NCI-H1105 (cell line): ENCODE measurements at regions not wholly inside any gene's neighbourhood (a gene's known extent, or its start where the extent isn't known, plus 50 kb on each side); places are given as distances from the start of the nearest gene placed in this dataset.
A peak's percentile ranks its signal among the peaks of the same experiment; 100 is the strongest.

ENCODE experiments used
- DNase-seq: peaks from one replicate; lab custom pipeline; 2025; lab: John Stamatoyannopoulos, UW

DNA sequence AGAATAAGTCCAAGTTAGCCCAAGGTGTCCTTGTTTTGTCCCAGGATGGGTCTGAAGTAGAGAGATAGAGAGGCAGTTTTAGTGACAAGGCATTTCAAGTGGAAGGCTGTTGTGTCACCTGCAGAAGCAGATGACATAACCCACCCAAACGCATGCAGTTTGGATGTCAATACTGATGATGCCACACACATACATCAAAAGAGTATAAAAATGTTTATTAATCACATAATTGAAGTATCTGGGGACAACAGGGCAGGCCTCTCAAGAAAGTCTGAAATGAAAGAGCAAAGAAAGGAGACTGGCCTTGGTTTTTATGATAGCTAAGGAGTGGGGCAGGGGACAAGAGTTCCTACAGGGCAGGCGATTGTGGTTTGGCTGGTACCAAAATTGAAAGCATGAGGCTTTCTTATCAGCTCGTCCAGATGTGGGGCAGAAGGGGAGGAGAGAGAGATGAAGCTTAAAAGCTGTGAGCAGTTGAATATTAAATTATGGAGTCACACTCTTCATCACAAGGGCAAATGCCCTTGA is 78.4 kb upstream of the TSPAN8 start:
- no peak for DNase-seq

DNA sequence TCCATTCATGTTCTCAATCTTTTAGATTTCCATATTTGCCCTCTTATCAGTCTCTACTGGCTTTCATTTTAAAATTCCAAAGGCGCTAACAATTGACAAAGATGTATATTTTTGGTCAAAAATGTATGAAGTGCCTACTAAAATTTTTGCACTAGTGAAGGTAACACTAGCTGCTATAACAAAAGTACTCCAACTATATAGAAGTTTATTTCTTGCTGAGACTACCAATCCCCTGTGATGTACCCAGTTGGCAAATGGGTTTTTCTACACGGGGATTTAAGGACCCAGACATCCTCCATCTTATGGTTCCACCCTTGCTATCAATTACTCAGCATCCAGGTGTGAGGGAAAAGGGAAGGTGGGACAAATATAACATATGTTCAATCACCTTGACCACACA is 75.3 kb upstream of the TSPAN8 start:
- DNase-seq: no peak

DNA sequence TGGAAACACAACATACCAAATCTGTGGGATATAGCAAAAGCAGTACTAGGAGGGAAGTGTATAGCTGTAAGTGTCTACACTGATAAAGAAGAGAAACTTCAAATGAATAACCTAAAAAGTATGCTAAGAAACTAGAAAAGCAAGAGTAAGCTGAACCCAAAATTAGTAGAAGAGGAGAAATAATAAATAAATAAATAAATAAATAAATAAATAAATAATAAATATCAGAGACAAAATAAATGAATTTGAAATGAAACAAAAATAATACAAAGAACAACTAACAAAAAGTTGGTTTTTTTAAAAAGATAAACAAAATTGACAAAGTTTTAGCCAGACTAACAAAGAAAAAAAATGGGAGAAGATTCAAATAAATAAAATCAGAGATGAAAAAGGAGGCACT is 72.7 kb upstream of the TSPAN8 start:
- no peak for DNase-seq

DNA sequence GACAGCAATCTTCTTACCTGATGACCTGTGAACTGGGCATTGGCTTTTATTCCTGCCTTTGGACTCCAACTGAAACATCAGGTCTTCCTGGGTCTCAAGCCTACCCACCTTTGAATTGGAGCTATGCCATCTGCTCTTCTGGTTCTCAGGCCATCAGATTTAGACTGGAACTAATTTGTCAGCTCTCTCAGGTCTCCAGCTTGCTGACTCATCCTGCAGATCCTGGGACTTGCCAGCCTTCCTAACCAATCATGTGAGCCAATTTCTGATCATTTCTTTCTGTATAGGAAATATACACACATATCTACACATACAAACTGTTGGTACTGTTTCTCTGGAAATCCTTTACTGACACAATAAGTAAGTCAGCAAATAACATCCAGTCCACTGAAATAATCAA is 65.3 kb upstream of the TSPAN8 start:
- DNase-seq: no peak

DNA sequence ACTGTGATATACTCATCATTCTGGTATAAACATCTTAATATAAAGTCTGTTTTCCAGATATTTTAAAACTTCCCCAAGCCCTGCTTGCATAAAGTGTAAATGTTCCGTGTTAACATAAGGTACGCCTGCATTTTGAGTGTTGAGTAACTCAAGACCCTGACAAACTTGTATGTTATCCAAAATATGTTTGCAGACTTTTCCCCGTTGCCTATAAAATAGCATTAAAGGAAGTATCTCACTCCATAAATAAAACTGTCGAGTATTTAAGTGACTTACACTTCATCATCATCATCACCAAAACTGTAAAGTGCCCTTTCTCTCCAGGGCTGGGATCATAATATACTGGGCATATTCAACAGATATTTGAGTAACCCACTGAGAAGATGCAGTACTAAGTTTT is 64.6 kb upstream of the TSPAN8 start:
- no peak for DNase-seq

DNA sequence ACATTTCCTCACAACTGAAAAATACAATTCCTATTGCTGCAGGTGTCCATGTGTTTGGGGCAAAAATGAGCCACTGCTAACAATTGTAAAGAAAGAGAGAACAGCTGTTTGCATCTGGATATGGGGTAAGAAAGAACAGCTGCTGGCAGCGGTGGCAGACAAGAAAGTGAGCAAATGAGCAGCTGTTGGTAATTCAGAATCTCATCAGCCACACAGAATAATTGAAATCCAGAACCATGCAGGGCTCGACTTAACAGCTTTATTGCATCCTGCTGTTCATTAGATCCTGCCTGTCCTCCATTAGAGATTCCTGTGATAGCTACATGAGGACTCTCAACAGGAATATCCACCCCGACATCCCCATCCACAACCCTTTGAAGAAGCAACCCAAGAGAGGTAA is 62.5 kb upstream of the TSPAN8 start:
- DNase-seq: no peak

DNA sequence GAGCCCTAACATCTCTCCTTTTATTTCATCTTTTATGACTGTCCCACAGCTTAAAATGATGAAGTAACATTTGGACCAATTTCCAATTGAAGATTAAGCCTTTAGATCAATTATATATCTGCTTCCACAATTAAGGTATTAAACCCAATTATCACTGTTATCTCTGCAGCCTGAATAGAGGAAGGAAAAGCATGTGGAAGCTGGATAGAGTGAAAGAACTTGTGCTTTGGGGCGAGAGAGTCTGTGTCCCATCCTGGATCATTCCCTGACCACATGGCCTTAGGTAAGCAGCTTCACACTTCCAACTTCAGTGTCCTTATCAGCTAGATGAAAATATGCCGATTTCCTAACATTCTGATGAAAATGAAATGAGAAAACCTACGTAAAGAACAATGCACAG is 61.4 kb upstream of the TSPAN8 start:
- no peak for DNase-seq

DNA sequence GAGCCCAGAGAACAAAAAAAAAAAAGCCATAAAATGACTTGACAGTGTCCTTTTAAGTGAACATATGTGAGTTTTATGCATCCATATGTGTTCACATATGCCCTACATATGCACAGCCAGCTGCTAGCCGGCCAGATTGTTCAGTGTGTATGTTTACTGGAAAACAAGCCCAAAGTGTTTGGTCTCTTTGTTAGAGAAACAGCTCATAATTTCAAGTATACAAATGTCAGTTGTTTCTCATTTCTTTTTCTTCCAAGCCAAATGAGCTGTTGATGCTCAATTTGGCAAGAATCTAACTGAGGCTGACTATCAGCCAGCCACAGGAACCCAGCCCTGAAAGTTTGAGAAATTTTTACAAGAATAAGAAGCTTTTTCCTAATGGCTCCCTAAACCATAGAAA is 60.8 kb upstream of the TSPAN8 start:
- DNase-seq: no peak

DNA sequence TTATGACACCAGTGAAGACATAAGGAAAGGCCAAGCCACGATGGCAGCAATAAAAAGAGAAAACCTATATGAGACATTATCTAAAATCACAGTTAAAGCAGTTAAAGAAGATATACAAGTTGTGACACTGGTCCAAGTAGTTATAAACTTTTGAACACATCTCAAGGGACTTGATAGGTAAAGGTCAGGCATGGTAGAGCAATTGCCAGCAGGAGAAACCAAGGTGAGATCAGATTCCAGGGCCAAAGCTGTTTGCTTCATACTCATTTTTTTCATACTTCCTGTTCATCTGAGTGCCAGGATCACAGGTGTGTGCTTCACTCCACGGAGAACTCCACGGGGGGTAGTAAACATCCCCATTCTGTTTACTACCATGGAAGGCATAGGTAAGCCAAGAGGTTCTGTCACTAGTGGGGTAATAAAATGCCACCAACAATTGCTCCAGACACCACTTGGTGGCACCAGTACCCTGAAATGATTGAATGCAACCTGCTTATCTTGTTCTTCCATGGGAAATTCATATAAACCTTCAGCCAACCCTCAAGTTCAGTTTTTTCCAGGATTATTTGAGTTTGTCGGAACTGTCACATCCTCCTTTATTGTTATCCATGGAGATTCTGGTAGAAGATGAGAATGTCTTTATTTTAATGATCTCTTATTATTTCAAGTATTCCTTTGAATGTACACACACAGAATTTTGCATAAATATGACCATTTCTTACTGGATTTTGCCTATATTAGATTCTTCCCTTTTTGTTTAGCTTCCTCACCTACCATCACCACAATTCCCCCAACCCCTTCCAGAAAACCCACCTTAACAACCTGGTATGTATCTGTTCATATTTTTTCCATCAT is 59.2 kb upstream of the TSPAN8 start:
- peak; percentile 49 for DNase-seq

DNA sequence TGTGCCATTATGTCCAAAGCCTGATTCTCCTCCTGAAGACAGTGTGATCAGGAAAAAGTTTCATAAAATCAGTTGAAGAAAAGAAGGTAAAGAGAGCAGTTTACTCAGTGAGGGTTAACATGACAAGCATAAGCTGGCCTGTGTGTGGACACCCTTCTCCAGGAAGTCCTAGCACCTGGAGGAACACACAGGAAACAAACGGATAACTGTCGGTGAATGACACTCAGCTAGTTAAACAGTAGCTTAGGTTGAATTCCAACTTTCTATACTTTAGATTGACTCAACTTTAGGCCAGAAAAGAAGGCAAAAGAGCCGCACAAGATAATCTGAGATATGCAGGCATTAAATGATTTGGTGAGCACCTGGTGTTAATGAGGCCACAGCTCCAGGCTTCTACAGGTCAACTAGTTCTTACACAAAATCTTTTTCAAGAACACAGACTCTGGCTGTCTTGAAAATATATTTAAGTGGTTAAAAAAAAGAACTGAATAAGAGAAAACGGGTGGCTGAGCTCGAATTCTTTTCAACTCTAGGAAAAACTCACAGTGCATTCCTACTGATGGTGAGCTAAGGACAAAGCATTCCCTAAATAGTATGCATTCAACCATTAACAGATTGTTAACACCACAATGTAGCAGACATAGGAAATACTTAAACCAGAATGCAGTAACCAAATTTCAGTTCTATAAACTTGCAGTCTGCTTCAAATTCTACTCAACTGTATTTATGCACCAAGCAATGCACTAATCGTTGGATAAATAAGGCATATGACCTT is 56.9 kb upstream of the TSPAN8 start:
- no peak for DNase-seq

DNA sequence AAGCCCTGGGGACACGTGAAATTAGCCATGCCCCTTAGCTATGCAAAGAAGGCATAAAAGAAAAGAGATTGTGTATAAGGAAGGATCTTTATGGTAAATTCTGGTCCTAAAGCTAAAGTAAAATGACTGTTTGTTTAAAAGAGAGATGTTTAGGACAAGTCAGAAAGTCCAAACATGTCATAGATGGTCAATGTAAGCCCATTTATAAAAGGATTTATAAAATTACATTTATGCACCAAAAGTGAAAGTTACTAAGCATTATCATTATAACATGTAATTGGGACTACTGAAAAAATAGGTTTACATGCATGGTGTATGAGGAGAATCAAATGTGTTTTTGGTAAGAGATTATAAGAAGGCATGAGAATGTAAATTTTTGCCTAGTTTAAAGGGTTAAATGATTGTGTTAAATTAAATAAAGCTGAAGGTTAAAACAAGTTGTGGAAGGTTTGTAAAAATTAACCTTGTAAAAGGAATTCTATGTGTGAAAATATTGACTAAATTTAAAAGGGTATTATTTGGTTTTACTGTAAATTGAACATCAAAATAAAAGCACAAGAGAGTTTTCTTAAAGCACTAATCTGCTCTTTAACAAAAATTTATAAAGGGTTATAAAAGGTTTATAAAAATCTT is 50.4 kb upstream of the TSPAN8 start:
- DNase-seq: no peak
